Endothelial cell of umbilical vein (primary cell): ENCODE measurements at regions not wholly inside any gene's neighbourhood (a gene's known extent, or its start where the extent isn't known, plus 50 kb on each side); places are given as distances from the start of the nearest gene placed in this dataset.

Source experiments
- BruUV-seq: library from RNA; stranded (reverse); fragments of 400-500 nt; replicated peaks from 2 replicates; lab custom pipeline; 2021; lab: Mats Ljungman, UMichigan
- CTCF ChIA-PET: fragments of 300-600, 350-600 bp; sonication (Branson Sonifier 250); formaldehyde crosslinking; loops from one replicate; lab custom pipeline; 2021; ENCODE audit warnings: antibody characterized with exemption, inconsistent platforms; lab: Charles Lee
- POLR2A ChIA-PET: fragments of 300-600, 350-600 bp; sonication (Branson Sonifier 250); formaldehyde crosslinking; loops from one replicate; lab custom pipeline; 2021; ENCODE audit warnings: antibody characterized with exemption, inconsistent platforms; lab: Charles Lee
- DNase-seq: peaks from one replicate; pipeline ENCODE4 v3.0.0-alpha.2; 2011; ENCODE audit warnings: low read depth, low spot score
- FAIRE-seq: peaks from 2 replicates; lab custom pipeline; 2011; peaks lifted over from hg19 to GRCh38; lab: Jason Lieb, UNC
- H2AFZ ChIP-seq: 2 replicates; pipeline ENCODE4 v1.6.0; 2012; ENCODE audit warnings: low read depth, low read length, control low read depth, inconsistent platforms
- H3K27ac ChIP-seq: 2 replicates; pipeline ENCODE4 v1.5.1; 2011; ENCODE audit warnings: low read depth, mild to moderate bottlenecking, control low read depth, low read length, moderate library complexity; ENCODE audit not compliant: insufficient read depth
- H3K27me3 ChIP-seq, 2 experiments: 2 replicates each; pipeline versions ENCODE4 v1.6.0 to v1.6.1; 2011; ENCODE audit warnings: low read length in 2 of 2, mixed read lengths in 1 of 2; ENCODE audit not compliant: control insufficient read depth in 2 of 2, insufficient read depth in 2 of 2
- H3K36me3 ChIP-seq, 2 experiments: 2 replicates in 1 of 2; 3 replicates in 1 of 2; pipeline ENCODE4 v1.5.1; 2011; ENCODE audit warnings: low read length in 2 of 2, mild to moderate bottlenecking in 1 of 2, moderate library complexity in 1 of 2; ENCODE audit not compliant: control insufficient read depth in 2 of 2, insufficient read depth in 2 of 2; ENCODE audit errors: extremely low read depth in 1 of 2
- H3K4me1 ChIP-seq: 3 replicates; pipeline ENCODE4 v1.5.1; 2011; ENCODE audit warnings: mild to moderate bottlenecking, low read length; ENCODE audit not compliant: control insufficient read depth, insufficient read depth; ENCODE audit errors: extremely low read depth
- H3K4me2 ChIP-seq: 2 replicates; pipeline ENCODE4 v1.6.1; 2011; ENCODE audit warnings: low read length, control low read depth, mixed read lengths; ENCODE audit not compliant: insufficient read depth
- H3K4me3 ChIP-seq, 3 experiments: fragments of 200-600 bp in 1 of 3; sonication (generic), shearing (Covaris generic) in 1 of 3; replicated peaks in 1 of 3; 2 replicates each; pipeline ENCODE4 v1.5.1; 2011 to 2016; ENCODE audit warnings: control low read depth in 3 of 3, low read length in 3 of 3, mild to moderate bottlenecking in 2 of 3, inconsistent platforms in 1 of 3, low read depth in 1 of 3, moderate library complexity in 1 of 3; ENCODE audit not compliant: insufficient read depth in 1 of 3
- H3K79me2 ChIP-seq: 2 replicates; pipeline ENCODE4 v1.6.0; 2012; ENCODE audit warnings: low read length, inconsistent platforms; ENCODE audit not compliant: control insufficient read depth, insufficient read depth
- H3K9ac ChIP-seq: replicated peaks from 2 replicates; pipeline ENCODE3; 2011; ENCODE audit warnings: low read length, control low read depth; ENCODE audit not compliant: insufficient read depth; ENCODE audit errors: extremely low read depth
- H3K9me1 ChIP-seq: replicated peaks from 3 replicates; pipeline ENCODE4 v1.6.0; 2011; ENCODE audit warnings: mild to moderate bottlenecking, low read length; ENCODE audit not compliant: control insufficient read depth, insufficient read depth; ENCODE audit errors: extremely low read depth
- H3K9me3 ChIP-seq: replicated peaks from 2 replicates; pipeline ENCODE4 v1.5.1; 2012; ENCODE audit warnings: low read length, inconsistent platforms; ENCODE audit not compliant: control insufficient read depth, insufficient read depth
- H4K20me1 ChIP-seq: replicated peaks from 2 replicates; pipeline ENCODE3; 2011; ENCODE audit warnings: mild to moderate bottlenecking, low read length; ENCODE audit not compliant: control insufficient read depth, insufficient read depth; ENCODE audit errors: extremely low read depth
- CTCF ChIP-seq, 2 donors: IDR thresholded peaks; 1 replicate in 1 of 2; 2 replicates in 1 of 2; pipeline ENCODE4 v1.5.1; 2011; ENCODE audit warnings: low read length in 2 of 2, mild to moderate bottlenecking in 2 of 2, moderate library complexity in 2 of 2, control low read depth in 1 of 2, inconsistent platforms in 1 of 2, low read depth in 1 of 2; ENCODE audit not compliant: insufficient read depth in 1 of 2; ENCODE audit errors: extremely low read depth in 1 of 2
- EZH2 ChIP-seq: IDR thresholded peaks from 2 replicates; pipeline ENCODE4 v1.6.1; 2012; ENCODE audit warnings: borderline replicate concordance, low read depth, mild to moderate bottlenecking, moderate library complexity, low read length, inconsistent platforms; ENCODE audit not compliant: severe bottlenecking
- FOS ChIP-seq: IDR thresholded peaks from 2 replicates; pipeline ENCODE4 v1.6.1; 2011; ENCODE audit warnings: mild to moderate bottlenecking, low read length, moderate library complexity, borderline replicate concordance; ENCODE audit not compliant: insufficient read depth
- GATA2 ChIP-seq: IDR thresholded peaks from 2 replicates; pipeline ENCODE4 v1.7.0; 2011; ENCODE audit warnings: low read depth, mild to moderate bottlenecking, moderate library complexity, mixed read lengths, low read length; ENCODE audit not compliant: insufficient read length, insufficient read depth
- JUN ChIP-seq: IDR thresholded peaks from 2 replicates; pipeline ENCODE4 v1.6.1; 2011; ENCODE audit warnings: borderline replicate concordance, low read depth; ENCODE audit not compliant: insufficient read length, insufficient read depth
- MAX ChIP-seq: IDR thresholded peaks from 2 replicates; pipeline ENCODE4 v1.6.1; 2011; ENCODE audit not compliant: insufficient read depth, insufficient read length
- MYC ChIP-seq: IDR thresholded peaks from one replicate; pipeline ENCODE4 v1.6.1; 2011; ENCODE audit warnings: mild to moderate bottlenecking, low read depth, low read length
- POLR2A ChIP-seq: IDR thresholded peaks from 2 replicates; pipeline ENCODE4 v1.6.1; 2012; ENCODE audit warnings: low read depth, mild to moderate bottlenecking, control low read depth, low read length
- POLR2AphosphoS5 ChIP-seq: IDR thresholded peaks from 2 replicates; pipeline ENCODE4 v1.6.1; 2012; ENCODE audit warnings: low read depth, mild to moderate bottlenecking, control low read depth, low read length, moderate library complexity; ENCODE audit not compliant: insufficient read depth
- dilution Hi-C: fragments of 300-500 bp; cut with MboI; formaldehyde crosslinking; loops from one replicate; pipeline ENCODE4 v1.15.0; 2019; ENCODE audit warnings: low sequenced_read_pairs; ENCODE audit not compliant: extremely low pct_ligation_motif_present
- intact Hi-C: fragments of 100-400 bp; cut with micrococcal nuclease; formaldehyde crosslinking; loops from one replicate; pipeline ENCODE4 v1.10.0; 2022

- Histone ChIP-seq H3K9me3 (peaks cover 2% of the 10 kb centered on the region), H4K20me1 (no peaks in the 10 kb centered on the region), H3K4me3 (no peak overlapping the region), H3K9me1 (no peaks in the 10 kb centered on the region), H3K4me2 (no peak overlapping the region), H3K4me1 (no peaks in the 10 kb centered on the region), H3K9ac (no peak overlapping the region), H2AFZ (no peak overlapping the region), H3K27me3 (no peaks in the 10 kb centered on the region), H3K27ac (no peak overlapping the region), H3K79me2 (no peaks in the 10 kb centered on the region), H3K36me3 (no peaks in the 10 kb centered on the region)
- no peak for DNase-seq
- intact Hi-C loops, result no loop called here
- dilution Hi-C loops, result no loop called here
- no peak for TF ChIP-seq POLR2A
- TF ChIP-seq MAX, result no peak
- no peak for TF ChIP-seq JUN
- TF ChIP-seq CTCF (IDR thresholded peaks at IDR 0.05; ENCODE audit: extremely low read depth in 1 of 2, insufficient read depth in 1 of 2, low read depth in 1 of 2, low read length in 2 of 2), result no peak
- no peak for TF ChIP-seq GATA2
- no peak for TF ChIP-seq FOS
- no peak for TF ChIP-seq EZH2
- no peak for TF ChIP-seq POLR2AphosphoS5
- no peak for TF ChIP-seq MYC
- FAIRE-seq, result no peak
- POLR2A ChIA-PET, result no interaction called here
- no TSS peak for BruUV-seq
- CTCF ChIA-PET, result no interaction called here
Measured at GRCh38 chr1:239507826-239508225, 121.5 kb downstream of the CHRM3 start.
